ENCODE measurements at regions not wholly inside any gene's neighbourhood (a gene's known extent, or its start where the extent isn't known, plus 50 kb on each side); places are given as distances from the start of the nearest gene placed in this dataset.

DNA sequence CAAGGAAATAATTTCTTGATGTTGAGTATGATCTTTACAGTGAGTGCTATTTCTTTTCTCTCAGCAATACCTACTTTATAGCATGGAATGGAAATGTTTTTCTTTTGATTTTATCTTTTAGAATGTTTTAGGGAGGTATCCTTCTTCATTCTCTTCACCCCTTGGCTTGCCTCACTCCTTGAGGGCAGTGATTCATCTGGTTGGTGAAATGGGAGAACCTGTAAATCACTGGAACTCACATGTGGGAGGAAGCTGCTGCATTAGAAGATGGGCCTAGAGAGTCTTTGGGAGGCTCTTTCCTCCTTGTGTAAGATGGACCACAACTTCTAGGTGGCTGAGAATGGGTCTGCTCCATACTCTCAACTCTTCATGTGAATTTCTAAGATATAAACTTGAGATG, 244.8 kb upstream of the SYNCRIP start (continued):
- no peak for TF ChIP-seq ZBTB8A (CRISPR knock-in tag; IDR thresholded peaks at IDR 0.05; ENCODE audit: borderline replicate concordance, low read depth)
- TF ChIP-seq AGO1 (IDR thresholded peaks at IDR 0.05; ENCODE audit: low read depth, low read length, poor library complexity, severe bottlenecking): no peak

DNA sequence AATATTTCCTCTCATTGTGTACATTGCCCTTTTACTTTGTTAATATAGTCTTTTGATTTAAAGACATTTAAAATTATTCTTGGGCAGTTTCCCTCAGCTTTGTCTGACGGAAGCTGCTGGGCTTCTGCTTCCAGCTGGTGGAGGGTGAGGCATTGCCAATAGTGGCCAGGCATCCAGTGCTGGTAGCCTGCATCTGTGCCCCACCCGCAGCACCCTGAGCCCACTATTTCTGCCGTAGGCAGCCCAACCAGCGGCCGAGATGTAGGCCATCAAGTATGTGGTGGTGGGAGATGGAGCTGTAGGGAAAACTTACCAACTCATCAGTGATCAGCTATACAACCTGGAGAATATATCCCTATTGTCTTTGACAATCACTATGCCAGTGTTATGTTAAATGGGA, 226.0 kb upstream of the SYNCRIP start:
- no peak overlapping the region for H3K4me2 ChIP-seq (ENCODE audit: low read depth, low read length)
- H3K9ac ChIP-seq (ENCODE audit: insufficient read depth, low read depth, low read length): no peak overlapping the region
- ChIA-PET CTCF (ENCODE audit: low intra/inter-chr PET ratio, low total read pairs) (no interaction called here), POLR2A (no interaction called here)
- intact Hi-C loops (cut with micrococcal nuclease; ENCODE audit: unreplicated experiment) (loop anchor here (10.0 kb wide), 2 partner anchors 104 to 194 kb away; no protein-coding TSS in a partner anchor), in situ Hi-C loops (cut with HindIII; ENCODE audit: extremely low pct_ligation_motif_present, low pct_unique_long_range_greater_than_20kb) (no loop called here)
- no TSS peak for BruUV-seq (replicated peaks)
- H3K9me3 ChIP-seq (ENCODE audit: low read length): no peaks in the 10 kb centered on the region
- no peak overlapping the region for H3K27ac ChIP-seq (ENCODE audit: extremely low read length, insufficient read depth, low read length)
- H3K4me1 ChIP-seq (ENCODE audit: insufficient read depth, low read length): peaks cover 32% of the 10 kb centered on the region
- H3K4me3 ChIP-seq (replicated peaks in 1 of 3; ENCODE audit: insufficient read depth in 1 of 3, low read depth in 2 of 3, low read length in 3 of 3): no peak overlapping the region
- H3K27me3 ChIP-seq (ENCODE audit: control insufficient read depth in 1 of 2, insufficient read depth in 2 of 2, low read length in 2 of 2): no peaks in the 10 kb centered on the region
- H3K36me3 ChIP-seq (replicated peaks in 1 of 2; ENCODE audit: control insufficient read depth in 1 of 2, insufficient read depth in 2 of 2, low read length in 2 of 2): no peaks in the 10 kb centered on the region
- no peaks in the 10 kb centered on the region for H4K20me1 ChIP-seq (ENCODE audit: insufficient read depth, low read length)
- no peak overlapping the region for H2AFZ ChIP-seq (ENCODE audit: low read length)
- ATAC-seq (no peak), FAIRE-seq (no peak), DNase-seq (ENCODE audit: low spot score) (no peak)
- 50% methylated on average over 5 of the region's 5 CpGs for WGBS (ENCODE audit: low lambda C conversion rate)
- H3K79me2 ChIP-seq (ENCODE audit: insufficient read depth, low read length): no peaks in the 10 kb centered on the region
- TF ChIP-seq CBX1 (IDR thresholded peaks at IDR 0.05; ENCODE audit: low read depth): no peak
- no peak for TF ChIP-seq ETV5 (CRISPR knock-in tag; IDR thresholded peaks at IDR 0.05; ENCODE audit: borderline replicate concordance)
- TF ChIP-seq ZNF235 (CRISPR knock-in tag; IDR thresholded peaks at IDR 0.05; ENCODE audit: borderline replicate concordance): no peak
- TF ChIP-seq, protein P1, sequence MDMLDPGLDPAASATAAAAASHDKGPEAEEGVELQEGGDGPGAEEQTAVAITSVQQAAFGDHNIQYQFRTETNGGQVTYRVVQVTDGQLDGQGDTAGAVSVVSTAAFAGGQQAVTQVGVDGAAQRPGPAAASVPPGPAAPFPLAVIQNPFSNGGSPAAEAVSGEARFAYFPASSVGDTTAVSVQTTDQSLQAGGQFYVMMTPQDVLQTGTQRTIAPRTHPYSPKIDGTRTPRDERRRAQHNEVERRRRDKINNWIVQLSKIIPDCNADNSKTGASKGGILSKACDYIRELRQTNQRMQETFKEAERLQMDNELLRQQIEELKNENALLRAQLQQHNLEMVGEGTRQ (IDR thresholded peaks at IDR 0.05; ENCODE audit: low read depth, low read length): no peak
- TF ChIP-seq, protein P1 (CRISPR knock-in tag; IDR thresholded peaks at IDR 0.05; ENCODE audit: borderline replicate concordance): no peak
- TF ChIP-seq ZFP90 (CRISPR knock-in tag; IDR thresholded peaks at IDR 0.05; ENCODE audit: borderline replicate concordance): no peak
- TF ChIP-seq, protein P2, sequence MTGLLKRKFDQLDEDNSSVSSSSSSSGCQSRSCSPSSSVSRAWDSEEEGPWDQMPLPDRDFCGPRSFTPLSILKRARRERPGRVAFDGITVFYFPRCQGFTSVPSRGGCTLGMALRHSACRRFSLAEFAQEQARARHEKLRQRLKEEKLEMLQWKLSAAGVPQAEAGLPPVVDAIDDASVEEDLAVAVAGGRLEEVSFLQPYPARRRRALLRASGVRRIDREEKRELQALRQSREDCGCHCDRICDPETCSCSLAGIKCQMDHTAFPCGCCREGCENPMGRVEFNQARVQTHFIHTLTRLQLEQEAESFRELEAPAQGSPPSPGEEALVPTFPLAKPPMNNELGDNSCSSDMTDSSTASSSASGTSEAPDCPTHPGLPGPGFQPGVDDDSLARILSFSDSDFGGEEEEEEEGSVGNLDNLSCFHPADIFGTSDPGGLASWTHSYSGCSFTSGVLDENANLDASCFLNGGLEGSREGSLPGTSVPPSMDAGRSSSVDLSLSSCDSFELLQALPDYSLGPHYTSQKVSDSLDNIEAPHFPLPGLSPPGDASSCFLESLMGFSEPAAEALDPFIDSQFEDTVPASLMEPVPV (CRISPR knock-in tag; IDR thresholded peaks at IDR 0.05): no peak
- no peak for TF ChIP-seq ZNF605 (CRISPR knock-in tag; IDR thresholded peaks at IDR 0.05)
- TF ChIP-seq ZNF850 (CRISPR knock-in tag; conservative IDR thresholded peaks at IDR 0.05): no peak
- TF ChIP-seq, protein P3, sequence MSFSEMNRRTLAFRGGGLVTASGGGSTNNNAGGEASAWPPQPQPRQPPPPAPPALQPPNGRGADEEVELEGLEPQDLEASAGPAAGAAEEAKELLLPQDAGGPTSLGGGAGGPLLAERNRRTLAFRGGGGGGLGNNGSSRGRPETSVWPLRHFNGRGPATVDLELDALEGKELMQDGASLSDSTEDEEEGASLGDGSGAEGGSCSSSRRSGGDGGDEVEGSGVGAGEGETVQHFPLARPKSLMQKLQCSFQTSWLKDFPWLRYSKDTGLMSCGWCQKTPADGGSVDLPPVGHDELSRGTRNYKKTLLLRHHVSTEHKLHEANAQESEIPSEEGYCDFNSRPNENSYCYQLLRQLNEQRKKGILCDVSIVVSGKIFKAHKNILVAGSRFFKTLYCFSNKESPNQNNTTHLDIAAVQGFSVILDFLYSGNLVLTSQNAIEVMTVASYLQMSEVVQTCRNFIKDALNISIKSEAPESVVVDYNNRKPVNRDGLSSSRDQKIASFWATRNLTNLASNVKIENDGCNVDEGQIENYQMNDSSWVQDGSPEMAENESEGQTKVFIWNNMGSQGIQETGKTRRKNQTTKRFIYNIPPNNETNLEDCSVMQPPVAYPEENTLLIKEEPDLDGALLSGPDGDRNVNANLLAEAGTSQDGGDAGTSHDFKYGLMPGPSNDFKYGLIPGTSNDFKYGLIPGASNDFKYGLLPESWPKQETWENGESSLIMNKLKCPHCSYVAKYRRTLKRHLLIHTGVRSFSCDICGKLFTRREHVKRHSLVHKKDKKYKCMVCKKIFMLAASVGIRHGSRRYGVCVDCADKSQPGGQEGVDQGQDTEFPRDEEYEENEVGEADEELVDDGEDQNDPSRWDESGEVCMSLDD (CRISPR knock-in tag; IDR thresholded peaks at IDR 0.05; ENCODE audit: borderline replicate concordance): no peak
- TF ChIP-seq ZBTB20 (CRISPR knock-in tag; IDR thresholded peaks at IDR 0.05; ENCODE audit: borderline replicate concordance, low read depth): no peak
- TF ChIP-seq ESRRA (CRISPR knock-in tag; IDR thresholded peaks at IDR 0.05; ENCODE audit: low read depth): no peak
- no peak for TF ChIP-seq ZNF737 (CRISPR knock-in tag; IDR thresholded peaks at IDR 0.05; ENCODE audit: borderline replicate concordance)
- no peak for TF ChIP-seq FOXA3 (CRISPR knock-in tag; IDR thresholded peaks at IDR 0.05)
- no peak for TF ChIP-seq GPN1 (CRISPR knock-in tag; IDR thresholded peaks at IDR 0.05; ENCODE audit: borderline replicate concordance)
- TF ChIP-seq U2AF1 (optimal IDR thresholded peaks at IDR 0.05; ENCODE audit: low read depth, low read length): no peak
- no peak for TF ChIP-seq ZNF138 (CRISPR knock-in tag; IDR thresholded peaks at IDR 0.05; ENCODE audit: low read depth)
